Right hindlimb (tissue), 1 donor: ENCODE measurements at regions not wholly inside any gene's neighbourhood (a gene's known extent, or its start where the extent isn't known, plus 50 kb on each side); places are given as distances from the start of the nearest gene placed in this dataset.

Experiments
- DNase-seq: peaks from one replicate; pipeline ENCODE4 v3.0.0-alpha.2; 2018

DNA sequence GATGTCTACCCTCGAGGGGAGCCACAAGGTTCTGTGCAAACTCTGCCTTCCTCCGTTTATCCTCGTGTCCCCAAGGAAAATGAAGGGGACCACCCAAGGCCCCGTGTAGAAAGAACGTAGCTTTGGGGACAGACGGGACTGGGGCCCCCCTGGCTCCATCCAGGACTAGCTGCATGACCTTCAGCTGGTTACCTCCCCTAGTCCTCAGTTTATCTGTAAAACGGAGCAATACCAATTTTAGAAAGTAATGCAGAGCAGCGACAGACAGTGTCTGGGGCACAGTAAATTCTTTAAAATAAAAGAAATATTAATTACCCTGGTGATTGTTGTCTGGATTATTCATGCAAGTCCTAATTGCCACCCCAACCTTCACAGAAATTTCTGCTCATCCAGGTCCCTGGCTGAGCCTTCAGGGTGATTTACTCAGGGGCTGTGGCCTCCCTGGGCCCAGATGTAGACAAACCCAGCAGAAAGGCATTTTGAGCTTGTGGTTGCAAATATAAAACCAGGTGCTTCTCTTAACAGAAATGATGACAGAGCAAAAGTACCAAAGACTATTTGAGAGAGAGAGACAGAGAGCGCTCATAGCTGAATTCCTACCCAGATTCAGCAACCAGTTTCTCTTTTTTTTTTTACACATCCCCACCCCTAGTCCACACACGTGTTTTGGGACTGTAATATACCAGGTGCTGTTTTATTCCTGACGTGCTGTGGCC is 155.1 kb upstream of the SMIM23 start:
- no peak for DNase-seq

DNA sequence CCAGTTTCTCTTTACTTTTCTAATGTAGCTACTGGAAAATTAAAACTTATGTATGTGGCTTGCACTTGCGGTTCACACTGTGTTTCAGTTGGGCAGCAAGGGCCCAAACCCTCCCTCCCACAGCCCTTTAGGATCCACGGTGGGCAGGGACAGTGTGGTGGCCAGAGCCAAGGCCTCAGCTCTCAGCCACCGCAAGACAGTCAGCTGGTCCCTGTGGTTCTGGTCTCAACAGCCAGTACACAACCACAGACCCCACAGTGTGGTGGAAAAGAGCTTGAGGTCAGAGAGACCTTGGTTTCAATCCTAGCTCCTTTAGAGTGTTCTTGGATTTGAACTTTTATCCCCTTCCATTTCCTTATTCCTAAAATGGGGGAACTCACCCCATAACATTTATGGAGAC is 153.0 kb upstream of the SMIM23 start:
- no peak for DNase-seq

DNA sequence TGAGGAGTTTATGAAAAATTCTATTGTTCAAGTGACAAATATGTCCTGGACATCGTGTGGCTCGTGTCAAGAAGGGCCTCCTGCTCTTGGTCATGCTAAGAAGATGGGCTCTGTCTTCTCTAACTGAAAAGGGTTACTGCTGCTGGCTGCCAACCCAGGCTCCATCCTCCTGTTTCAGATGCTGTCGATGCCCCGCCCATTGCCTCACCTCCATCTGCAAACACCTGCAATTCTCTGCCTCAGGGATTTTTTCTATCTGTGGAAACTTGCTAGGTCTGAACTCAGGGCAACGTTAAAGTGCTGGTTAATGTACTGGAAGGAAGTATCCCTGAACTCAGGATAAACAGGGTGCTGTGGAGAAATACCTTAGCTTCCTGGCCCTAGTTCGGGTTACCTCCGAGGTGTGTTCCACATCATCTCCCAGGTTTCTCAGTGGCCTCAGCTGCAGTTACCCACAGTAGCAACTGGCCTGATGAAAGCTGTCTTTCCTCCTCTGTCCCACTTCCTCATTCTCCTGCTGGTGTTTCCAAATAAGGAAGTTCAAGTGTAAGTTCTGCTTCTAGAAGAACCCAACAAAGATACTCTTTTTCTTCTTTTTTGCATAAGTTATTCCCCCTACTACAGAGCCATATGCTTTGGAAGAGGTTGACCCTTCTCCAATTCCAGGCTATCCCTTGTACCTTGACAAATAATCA is 151.7 kb upstream of the SMIM23 start:
- no peak for DNase-seq

DNA sequence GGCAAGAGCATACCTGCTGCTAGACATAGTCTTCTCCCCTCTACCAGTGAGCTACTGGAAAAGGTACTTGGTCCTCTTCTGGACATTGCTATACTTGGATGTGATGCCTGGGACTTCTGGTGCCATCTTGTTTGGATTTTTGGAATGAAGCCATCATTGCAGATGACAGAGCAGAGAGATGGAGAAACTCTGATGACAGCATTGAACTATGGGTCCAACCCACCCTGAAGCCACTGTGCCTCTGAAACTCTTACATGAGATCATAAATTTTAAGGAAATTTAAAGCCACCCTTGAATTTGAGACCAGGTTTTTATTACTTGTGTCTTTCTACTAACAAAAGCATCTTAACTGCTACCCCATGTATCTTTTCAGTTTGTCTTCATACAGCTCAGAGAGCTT is 151.1 kb upstream of the SMIM23 start:
- DNase-seq = no peak

DNA sequence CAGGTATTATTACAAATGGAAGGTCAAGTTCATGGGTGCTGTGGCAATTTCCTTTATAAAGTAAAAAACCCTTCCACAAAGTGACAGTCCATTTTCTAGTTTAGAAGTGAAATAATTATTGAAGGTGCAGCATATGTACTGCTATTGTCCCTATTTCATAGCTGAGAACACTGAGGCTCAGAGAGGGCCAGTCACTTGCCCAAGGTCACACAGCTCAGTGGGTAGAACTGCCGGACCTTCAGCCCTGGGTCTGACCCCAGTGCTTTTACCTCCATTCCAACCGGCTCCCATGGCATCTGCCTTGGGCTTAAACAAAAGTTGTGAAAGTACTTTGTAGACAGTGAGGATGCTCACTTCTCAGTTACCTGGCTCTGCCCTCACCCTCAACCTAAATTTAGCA is 150.6 kb upstream of the SMIM23 start:
- DNase-seq = no peak

DNA sequence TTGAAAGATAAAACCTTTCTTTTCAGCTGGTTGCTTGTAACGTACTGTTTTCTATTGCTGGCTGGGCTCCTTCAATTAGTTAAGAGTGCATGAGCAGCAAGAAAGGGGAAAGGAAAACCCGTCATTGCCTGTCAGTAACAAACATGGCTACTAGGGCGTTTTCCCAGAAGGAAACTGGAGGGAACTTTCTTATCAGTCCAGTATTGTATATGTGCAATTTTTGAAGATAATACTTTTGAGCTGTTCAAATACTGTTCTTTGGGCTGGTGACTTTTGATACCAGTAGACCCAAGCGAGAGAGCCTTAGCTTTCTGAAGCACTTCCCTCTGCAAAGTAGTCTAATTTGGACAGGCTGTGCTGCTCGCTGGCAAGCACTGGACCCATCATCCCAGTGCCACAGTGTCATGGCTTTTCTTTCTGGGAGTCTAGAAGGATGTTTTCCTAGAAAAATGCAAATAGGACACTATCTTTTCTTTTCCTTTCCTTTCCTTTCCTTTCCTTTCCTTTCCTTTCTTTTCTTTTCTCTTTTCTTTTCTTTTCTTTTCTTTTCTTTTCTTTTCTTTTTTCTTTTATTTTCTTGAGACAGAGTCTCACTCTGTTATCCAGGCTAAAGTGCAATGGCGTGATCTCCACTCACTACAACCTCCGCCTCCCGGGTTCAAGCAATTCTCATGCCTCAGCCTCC is 149.9 kb upstream of the SMIM23 start:
- DNase-seq = no peak

DNA sequence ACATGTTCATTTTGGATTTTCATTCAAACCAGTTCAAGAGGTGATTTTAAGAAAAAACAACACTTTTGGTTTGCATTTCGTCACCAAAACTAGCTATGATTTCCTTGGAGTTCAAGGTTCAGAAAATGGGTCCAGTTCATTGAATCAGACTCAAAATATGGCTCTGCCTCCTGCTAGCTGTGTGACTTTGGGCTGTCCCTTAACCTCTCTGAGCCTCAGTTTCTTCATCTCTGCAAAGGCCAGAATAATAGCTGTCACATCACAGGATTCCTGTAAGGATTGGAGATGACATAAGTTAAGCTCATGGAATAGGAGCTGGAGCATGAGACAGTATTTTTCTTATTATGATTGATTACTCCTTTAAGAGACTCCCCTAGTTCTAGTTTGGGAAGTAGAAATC is 147.8 kb upstream of the SMIM23 start:
- no peak for DNase-seq

DNA sequence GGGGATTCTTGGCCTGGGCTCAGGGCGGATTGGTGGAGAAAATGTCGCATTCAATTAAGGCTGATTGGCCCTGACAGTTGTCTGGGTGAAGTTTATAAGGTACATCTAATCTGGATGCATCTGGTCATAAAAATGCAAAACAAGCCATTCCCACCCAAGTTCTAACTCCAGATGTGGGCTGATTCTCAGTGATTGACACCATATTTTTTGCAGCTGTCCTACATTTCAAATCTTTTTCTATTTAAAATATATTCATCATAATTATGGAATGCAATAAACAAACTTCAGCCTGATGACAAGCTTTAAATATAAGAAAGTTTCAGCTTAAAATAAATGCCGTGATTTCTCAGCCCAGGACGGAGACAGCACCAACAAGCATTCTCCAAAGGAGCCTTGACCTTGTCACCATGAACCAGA is 146.4 kb upstream of the SMIM23 start:
- no peak for DNase-seq

DNA sequence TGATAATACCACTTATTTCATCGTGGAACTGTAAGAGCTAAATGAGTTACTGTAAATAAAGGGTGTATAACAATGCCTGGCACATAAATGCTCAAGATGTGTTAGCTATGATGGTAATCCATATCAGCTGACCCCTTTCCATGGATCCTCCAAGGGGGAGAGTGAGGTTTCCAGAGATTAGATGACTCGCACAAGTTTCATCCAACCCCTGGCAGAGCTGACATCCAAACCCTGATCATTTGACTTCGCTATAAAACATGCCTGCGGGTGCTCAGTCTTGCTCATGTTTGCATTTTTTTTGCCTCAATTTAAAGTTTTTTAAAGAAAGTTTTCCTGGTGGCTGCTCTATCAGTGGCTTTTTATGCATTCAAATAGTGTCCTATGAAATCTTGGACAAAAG is 145.7 kb upstream of the SMIM23 start:
- no peak for DNase-seq

DNA sequence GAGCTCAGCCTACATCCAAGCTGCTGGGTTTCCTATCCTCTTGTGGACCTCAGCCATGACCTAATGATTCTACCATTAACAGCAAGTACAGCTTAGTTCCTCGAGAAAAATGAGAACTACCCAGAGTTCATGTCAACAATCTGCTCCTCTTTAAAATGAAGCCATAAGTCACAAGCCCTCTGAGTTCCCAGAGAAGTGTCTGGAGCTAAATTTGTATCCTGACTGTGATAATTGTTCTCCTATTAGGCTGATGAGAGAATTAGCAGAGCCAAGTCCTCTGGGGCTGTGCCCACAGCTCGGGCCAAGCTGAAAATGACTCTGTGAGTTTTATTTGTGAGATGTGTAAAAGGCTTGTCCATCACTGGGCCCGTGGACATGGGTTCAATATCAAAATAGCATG is 145.1 kb upstream of the SMIM23 start:
- DNase-seq = no peak

DNA sequence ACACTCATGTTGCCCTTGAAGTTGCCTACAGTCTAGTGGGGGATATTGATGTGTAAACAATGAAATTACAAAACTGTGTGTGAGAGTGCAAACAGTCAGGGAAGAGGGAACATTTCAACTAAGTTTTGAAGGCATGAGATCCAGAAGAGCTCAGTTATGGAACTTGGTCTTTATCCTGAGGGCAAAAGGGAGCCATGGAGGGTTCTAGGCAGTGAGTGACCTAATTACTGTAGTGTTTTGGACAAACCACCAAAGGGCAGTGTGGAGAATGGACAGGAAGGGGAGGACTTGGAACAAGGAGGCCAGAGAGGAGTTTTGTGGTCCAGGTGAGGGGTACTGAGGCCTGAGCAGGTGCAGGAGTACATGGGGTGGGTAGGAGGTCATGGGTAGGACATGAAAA is 143.7 kb upstream of the SMIM23 start:
- DNase-seq = no peak

DNA sequence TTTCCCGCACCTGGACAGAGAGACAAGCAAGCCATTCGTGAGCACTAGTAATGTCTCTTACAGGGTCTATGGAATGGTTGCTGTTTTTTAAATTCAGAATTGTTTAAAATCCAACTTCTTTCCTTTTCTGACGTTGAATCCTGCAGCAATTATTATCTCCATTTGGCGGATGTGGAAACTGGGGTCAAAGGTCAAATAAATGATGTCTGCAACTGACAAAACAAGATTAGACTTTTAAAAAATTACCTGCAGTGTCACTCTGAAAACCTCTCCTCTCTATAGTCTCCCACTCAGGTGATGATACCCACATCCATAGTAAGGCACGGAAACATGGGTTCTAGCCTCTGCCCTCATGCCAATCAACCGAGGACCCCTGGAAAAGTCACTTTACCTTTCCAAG is 142.7 kb upstream of the SMIM23 start:
- no peak for DNase-seq

DNA sequence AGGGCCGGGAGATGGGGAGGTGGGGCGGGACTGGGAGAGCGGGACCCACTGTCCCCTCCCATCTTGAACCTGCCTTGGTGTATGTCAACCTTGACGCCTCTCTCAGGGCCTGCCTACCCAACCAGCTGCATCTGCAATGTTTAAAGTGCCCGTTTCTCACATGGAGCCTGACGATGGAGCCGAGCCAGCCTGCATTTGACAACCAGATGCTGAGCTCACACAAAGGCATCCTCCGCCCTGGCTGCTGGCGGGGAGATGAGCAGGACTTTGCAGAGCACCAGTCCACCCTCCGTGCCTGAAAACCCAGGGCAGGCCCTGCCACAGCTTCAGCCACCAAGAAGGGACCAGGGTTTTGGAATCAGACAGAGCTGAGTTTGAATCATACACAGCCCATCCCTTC is 141.1 kb upstream of the SMIM23 start:
- DNase-seq = peak; percentile 68

DNA sequence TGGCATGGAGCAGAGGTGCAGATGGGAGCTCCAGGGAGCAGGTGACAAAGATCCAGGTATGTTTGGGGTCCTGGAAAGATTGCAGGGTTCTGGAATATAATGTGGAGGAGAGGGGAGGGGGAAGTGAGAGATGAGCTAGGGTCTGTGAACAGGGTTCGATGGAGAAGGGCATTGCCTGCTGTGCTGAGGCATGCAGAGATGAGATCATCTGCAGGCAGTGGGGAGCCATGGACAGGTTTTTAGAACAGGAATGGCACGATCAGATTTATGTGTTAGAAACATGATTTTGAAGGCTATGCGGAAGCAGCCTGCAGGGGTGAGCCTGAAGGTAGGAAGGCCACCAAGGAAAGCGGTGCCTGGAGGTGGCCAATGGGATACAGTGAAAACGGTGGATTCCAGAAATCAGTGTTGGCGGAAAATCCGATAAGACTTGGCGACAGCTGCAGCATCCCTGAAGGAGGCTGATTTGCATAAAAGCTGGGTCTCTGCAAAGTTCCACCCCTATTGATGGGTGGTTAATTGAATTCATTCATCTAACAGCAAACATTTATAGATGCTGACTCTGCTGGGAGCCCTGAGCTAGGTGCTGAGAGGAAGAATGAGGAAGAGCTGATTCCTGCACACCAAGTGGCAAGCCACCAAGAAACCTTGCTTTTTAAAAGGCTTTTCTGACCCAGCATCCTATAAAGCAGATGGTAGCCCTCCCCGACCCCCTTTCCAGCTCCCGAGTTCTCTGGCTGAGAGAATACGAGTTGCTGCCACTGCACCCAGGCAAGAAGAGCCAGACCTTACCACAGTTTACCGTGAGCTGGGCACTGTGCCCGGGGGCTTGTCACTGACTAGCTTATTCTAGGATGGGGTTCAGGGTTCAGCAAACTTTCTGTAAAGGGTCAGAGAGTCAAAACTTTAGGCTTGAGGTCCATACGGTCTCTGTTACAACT is 139.2 kb upstream of the SMIM23 start:
- DNase-seq = no peak

DNA sequence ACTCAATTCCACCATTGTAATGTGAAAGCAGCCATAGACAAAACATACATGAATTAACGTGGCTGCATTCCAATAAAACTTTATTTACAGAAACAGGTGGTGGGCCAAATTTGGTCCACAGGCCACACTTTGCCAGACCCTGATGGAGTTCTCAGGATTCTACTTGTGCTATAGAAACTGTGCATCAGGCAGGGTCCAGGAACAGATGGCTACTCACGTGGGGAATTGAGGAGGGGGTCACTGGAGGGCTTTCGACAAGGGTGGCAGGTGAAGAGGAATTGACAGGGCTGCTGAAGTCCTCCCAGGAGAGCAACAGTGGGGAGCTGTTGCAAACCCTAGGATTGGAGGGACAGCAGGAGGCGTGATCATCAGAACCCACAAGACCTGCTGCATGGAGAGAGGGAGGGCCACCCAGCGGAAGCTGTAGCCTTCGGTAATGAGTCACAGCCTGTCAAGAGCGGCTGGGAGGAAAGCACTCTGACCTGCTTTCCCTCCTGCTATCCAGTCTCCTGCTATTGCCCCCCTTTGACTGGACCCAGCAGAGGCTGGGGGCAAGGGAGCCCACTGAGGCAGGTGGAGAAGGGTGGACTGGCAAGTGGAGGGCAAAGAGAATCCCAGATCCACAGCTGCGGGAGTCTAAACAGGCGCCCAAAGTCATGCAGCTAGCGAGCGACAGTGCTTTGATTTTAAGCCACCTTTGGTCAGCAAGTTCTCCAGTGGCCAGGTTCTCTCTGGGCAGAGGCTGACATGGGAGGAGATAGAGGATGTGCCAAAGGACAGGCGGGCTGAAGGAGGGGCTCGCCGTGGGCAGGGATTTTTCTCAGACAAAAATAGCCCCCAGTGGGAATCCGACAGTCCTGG is 138.3 kb upstream of the SMIM23 start:
- no peak for DNase-seq

DNA sequence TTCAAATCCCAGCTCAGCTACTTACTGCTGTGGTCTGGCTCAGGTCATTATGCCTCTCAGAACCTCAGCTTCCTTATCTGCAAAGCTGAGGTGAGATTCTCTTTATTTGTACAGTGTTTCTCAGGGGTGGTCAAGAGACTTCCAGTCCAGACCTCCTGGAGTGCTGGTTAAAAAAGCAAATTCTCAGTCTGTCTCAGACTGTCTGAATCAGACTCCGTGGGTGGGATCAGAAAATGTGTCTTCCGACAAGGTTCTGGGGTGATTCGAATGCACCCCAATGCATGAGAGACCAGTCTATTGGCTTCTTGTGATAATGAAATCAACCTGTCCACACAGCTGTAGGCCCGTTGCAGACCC is 137.7 kb upstream of the SMIM23 start:
- DNase-seq = no peak

DNA sequence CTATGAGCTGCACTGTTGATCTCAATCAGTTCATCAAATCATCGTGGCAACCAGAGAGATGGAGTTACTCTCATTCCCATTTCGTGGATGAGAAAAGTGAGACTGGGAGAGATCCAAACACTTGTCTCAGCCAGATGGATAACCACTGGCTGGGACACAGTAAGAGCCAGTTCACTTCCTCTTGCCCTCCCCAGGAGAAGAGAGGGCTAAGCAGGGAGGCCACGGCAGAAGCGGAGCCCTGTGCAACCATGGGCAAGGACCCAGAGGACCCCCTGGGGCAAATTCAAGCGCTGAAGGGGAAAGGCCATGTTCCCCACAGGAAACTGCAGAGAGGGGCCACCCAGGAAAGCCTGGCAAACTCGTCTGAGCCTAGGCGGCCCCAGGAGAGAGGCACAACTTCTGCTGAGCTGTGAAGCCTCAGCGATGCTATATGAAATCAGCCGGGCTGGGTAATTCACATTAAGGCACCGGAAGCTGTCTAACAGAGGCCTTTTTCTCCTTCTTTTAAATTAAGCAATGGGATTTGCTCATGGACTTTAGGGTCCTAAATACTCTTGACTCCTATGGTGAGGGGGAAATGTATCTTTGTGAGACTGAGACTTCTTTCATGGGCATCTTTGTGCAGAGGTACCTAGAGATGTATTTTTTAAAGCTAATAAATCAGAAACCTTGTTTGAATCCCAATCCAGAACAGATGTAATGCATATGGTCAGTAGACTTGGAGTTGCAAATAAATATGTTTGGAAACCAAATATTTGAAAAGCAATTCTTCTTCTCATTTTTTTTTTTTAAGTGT is 137.1 kb upstream of the SMIM23 start:
- no peak for DNase-seq

DNA sequence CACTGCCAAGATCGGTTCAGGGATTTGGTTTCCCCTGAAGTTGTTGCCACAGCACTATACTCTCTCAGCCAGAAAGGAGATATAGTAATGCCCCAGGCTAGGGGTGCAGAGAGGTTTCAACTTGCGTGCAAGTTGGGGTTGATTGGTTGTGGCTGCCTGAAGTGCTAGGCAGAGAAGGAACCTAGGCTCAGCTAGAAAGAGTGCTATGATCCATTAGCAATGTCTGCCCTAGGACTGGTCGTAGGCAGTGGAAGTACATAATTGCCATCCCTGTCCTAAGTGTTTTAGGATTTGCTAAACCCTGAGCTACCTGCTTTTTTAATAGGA is 136.6 kb upstream of the SMIM23 start:
- no peak for DNase-seq

DNA sequence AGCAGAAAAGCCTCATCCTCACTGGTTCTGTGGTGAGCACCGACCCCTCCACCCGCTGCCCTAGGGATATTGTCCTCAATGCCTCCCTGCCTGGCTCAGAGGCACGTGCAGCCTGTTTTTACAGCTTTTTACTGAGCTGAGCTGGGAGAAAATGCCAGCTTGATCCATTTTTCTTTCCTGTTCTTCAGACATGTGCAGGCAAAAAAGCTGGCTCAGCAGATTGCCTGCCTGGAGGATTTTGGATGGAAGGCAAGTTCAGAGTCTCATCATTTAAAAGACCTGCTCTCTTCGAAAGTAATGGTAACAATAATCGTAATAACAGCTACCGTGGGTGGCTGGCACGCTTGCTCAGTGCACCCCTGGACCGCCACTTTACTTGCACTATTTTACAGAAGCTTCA is 135.0 kb upstream of the SMIM23 start:
- no peak for DNase-seq

DNA sequence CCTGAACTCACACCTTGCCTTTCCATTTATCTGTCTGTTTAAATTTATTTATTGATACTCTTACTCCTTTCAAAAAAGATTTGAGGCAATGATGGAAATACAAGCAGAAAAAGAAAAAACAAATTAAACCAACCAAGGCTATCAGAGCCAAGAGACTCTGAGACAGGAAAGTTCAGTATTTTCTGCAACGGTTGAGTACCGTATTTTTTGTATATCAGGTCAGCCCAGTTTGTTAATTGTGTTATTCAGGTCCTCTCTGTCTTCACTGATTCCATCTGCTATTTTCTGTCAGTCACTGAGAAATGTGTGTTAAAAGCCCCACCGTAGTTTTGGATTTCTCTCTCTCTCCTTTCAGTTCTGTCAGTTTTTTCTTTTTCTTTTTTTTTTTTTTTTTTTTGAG is 134.5 kb upstream of the SMIM23 start:
- no peak for DNase-seq

DNA sequence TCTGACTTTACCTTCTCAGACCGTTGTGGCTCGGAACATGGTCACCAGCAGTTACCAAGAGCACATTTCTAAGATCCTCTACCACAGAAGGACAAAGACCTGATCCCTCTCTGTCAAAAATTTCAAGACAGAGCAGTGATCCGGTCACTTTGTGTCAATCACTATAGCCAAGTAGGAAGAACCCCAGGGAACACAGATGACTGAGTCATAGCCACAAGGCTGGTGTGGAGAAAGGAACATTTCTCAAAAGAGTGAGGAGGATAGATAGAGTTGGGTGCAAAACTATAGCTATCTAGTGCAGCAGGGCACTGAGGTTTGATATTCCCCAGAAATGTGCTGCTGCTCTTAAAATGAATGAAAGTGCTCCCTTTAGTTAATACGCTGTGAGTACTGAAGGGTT is 130.7 kb upstream of the SMIM23 start:
- no peak for DNase-seq

DNA sequence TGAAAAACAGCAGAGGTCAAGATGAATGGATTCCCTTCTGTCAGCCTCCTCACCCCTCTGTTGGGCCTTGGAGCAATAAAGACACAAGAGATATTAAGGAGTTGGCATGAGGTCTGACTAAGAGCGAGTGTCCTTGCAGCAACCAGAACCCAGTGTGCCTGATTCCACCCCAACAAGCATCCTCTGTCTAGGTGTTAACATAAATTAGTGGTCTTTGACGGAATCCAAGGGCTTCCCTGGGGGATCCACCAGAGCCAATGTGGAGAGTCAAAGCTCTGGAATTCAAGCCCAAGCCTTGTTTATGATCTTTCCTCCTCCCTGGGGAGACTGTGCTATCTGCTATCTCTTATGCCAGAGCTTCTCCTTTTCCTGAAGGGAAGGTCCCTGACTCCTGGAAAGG is 128.1 kb upstream of the SMIM23 start:
- no peak for DNase-seq
